PC-9 (cell line): ENCODE measurements at regions not wholly inside any gene's neighbourhood (a gene's known extent, or its start where the extent isn't known, plus 50 kb on each side); places are given as distances from the start of the nearest gene placed in this dataset.

Source experiments
- CTCF ChIP-seq: fragments of 200-600 bp; sonication (generic); conservative IDR thresholded peaks from 2 replicates; pipeline ENCODE4 v1.6.1; 2017; ENCODE audit warnings: mixed run types, antibody characterized with exemption, mild to moderate bottlenecking, moderate library complexity
- EZH2 ChIP-seq: fragments of 200-600 bp; sonication (generic); IDR thresholded peaks from 2 replicates; pipeline ENCODE4 v1.8.0; 2017; ENCODE audit warnings: antibody characterized with exemption, low read depth

- no peak for TF ChIP-seq CTCF
- TF ChIP-seq EZH2: no peak
Measured at GRCh38 chr16:26756633-26757032, 310.1 kb upstream of the C16orf82 start.
